Panc1 (cell line): ENCODE measurements at regions not wholly inside any gene's neighbourhood (a gene's known extent, or its start where the extent isn't known, plus 50 kb on each side); places are given as distances from the start of the nearest gene placed in this dataset.

ENCODE experiments used
- ATAC-seq: fragments of 200-7000 bp; cut with Tn5 transposase; 2 replicates; pipeline ENCODE4 v1.9.1; 2020; ENCODE audit warnings: mild to moderate bottlenecking, moderate library complexity
- BruUV-seq: library from RNA; stranded (reverse); fragments of 400-500 nt; replicated peaks from 2 replicates; lab custom pipeline; 2021; lab: Mats Ljungman, UMichigan
- CTCF ChIA-PET: fragments of 300-600 bp; sonication (Branson Sonifier 250); formaldehyde crosslinking; loops from one replicate; lab custom pipeline; 2022; ENCODE audit warnings: antibody characterized with exemption; lab: Charles Lee
- POLR2A ChIA-PET: fragments of 300-600 bp; sonication (Branson Sonifier 250); formaldehyde crosslinking; loops from one replicate; lab custom pipeline; 2022; ENCODE audit warnings: antibody characterized with exemption; lab: Charles Lee
- DNase-seq: peaks from one replicate; pipeline ENCODE4 v3.0.0-alpha.2; 2010; ENCODE audit warnings: low read depth, low spot score
- H3K27ac ChIP-seq: 2 replicates; pipeline ENCODE4 v1.5.1; 2011; ENCODE audit warnings: mild to moderate bottlenecking, low read length, inconsistent platforms
- H3K27me3 ChIP-seq: fragments of 200-500 bp; sonication (Bioruptor generic); 2 replicates; pipeline ENCODE4 v1.6.0; 2014; ENCODE audit warnings: low read length, inconsistent platforms; ENCODE audit not compliant: control insufficient read depth, insufficient read depth
- H3K36me3 ChIP-seq: fragments of 200-500 bp; sonication (Bioruptor generic); 2 replicates; pipeline ENCODE4 v1.5.1; 2014; ENCODE audit warnings: inconsistent platforms, mild to moderate bottlenecking, low read length, moderate library complexity; ENCODE audit not compliant: control insufficient read depth, insufficient read depth
- H3K4me1 ChIP-seq: 2 replicates; pipeline ENCODE4 v1.5.1; 2011; ENCODE audit warnings: inconsistent platforms, mild to moderate bottlenecking, low read length, moderate library complexity; ENCODE audit not compliant: control insufficient read depth, insufficient read depth
- H3K4me3 ChIP-seq, 2 experiments: 2 replicates each; pipeline ENCODE4 v1.5.1; 2011 to 2012; ENCODE audit warnings: low read depth in 2 of 2, low read length in 2 of 2, mild to moderate bottlenecking in 2 of 2, inconsistent platforms in 1 of 2, moderate library complexity in 1 of 2
- H3K9me3 ChIP-seq: fragments of 200-500 bp; sonication (Bioruptor generic); 2 replicates; pipeline ENCODE4 v1.5.1; 2014; ENCODE audit warnings: low read depth, mild to moderate bottlenecking, inconsistent platforms, low read length, moderate library complexity; ENCODE audit not compliant: control insufficient read depth, insufficient read depth
- POLR2AphosphoS5 ChIP-seq: IDR thresholded peaks from 2 replicates; pipeline ENCODE4 v1.6.1; 2012; ENCODE audit warnings: mild to moderate bottlenecking, low read depth, low read length, moderate library complexity
- REST ChIP-seq, 2 experiments: IDR thresholded peaks; 2 replicates each; pipeline ENCODE4 v1.6.1; 2011 to 2012; ENCODE audit warnings: low read depth in 2 of 2, control low read depth in 1 of 2, low read length in 1 of 2, mild to moderate bottlenecking in 1 of 2, moderate library complexity in 1 of 2; ENCODE audit not compliant: insufficient read depth in 1 of 2
- SIN3A ChIP-seq: IDR thresholded peaks from 2 replicates; pipeline ENCODE4 v1.6.1; 2012; ENCODE audit warnings: low read depth, mild to moderate bottlenecking, low read length, moderate library complexity, borderline replicate concordance; ENCODE audit not compliant: insufficient read depth
- TCF7L2 ChIP-seq: IDR thresholded peaks from 2 replicates; pipeline ENCODE4 v1.6.1; 2011; ENCODE audit warnings: mild to moderate bottlenecking, low read depth, low read length, inconsistent platforms
- in situ Hi-C: cut with HindIII; loops from 2 replicates; pipeline ENCODE4 v1.10.0; 2016; ENCODE audit warnings: low sequenced_read_pairs, low pct_unique_long_range_greater_than_20kb
- intact Hi-C: fragments of 100-400 bp; cut with micrococcal nuclease; formaldehyde crosslinking; loops from one replicate; pipeline ENCODE4 v1.10.0; 2022; ENCODE audit not compliant: unreplicated experiment
- TF ChIP-seq, protein P1 (sequence below): fragments of 450-650 bp; IDR thresholded peaks from 2 replicates; pipeline ENCODE4 v1.5.1; 2017; ENCODE audit warnings: mild to moderate bottlenecking

GRCh38 chr11:43575913-43576310, 104.6 kb upstream of the HSD17B12 start:
- DNase-seq (no peak), ATAC-seq (no peak)
- TF ChIP-seq TCF7L2 (no peak), POLR2AphosphoS5 (no peak), SIN3A (no peak), REST (IDR thresholded peaks at IDR 0.05; ENCODE audit: insufficient read depth in 1 of 2, low read depth in 2 of 2, low read length in 1 of 2) (no peak)
- TF ChIP-seq, protein P1, sequence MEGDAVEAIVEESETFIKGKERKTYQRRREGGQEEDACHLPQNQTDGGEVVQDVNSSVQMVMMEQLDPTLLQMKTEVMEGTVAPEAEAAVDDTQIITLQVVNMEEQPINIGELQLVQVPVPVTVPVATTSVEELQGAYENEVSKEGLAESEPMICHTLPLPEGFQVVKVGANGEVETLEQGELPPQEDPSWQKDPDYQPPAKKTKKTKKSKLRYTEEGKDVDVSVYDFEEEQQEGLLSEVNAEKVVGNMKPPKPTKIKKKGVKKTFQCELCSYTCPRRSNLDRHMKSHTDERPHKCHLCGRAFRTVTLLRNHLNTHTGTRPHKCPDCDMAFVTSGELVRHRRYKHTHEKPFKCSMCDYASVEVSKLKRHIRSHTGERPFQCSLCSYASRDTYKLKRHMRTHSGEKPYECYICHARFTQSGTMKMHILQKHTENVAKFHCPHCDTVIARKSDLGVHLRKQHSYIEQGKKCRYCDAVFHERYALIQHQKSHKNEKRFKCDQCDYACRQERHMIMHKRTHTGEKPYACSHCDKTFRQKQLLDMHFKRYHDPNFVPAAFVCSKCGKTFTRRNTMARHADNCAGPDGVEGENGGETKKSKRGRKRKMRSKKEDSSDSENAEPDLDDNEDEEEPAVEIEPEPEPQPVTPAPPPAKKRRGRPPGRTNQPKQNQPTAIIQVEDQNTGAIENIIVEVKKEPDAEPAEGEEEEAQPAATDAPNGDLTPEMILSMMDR: no peak
- Histone ChIP-seq H3K9me3 (no peaks in the 10 kb centered on the region), H3K4me1 (peaks cover 34% of the 10 kb centered on the region), H3K36me3 (no peaks in the 10 kb centered on the region), H3K4me3 (peak overlapping the region; percentile 16 to 26), H3K27me3 (peaks cover 72% of the 10 kb centered on the region), H3K27ac (no peak overlapping the region)
- BruUV-seq: no TSS peak
- POLR2A ChIA-PET: no interaction called here
- CTCF ChIA-PET: interaction anchor here (0.9 kb wide), 1 partner anchor 10 kb away, joined by 4 read pairs; no protein-coding TSS in a partner anchor
- intact Hi-C loops (loop anchor here (5.0 kb wide), 1 partner anchor 236 kb away; no protein-coding TSS in a partner anchor), in situ Hi-C loops (no loop called here)

DNA sequence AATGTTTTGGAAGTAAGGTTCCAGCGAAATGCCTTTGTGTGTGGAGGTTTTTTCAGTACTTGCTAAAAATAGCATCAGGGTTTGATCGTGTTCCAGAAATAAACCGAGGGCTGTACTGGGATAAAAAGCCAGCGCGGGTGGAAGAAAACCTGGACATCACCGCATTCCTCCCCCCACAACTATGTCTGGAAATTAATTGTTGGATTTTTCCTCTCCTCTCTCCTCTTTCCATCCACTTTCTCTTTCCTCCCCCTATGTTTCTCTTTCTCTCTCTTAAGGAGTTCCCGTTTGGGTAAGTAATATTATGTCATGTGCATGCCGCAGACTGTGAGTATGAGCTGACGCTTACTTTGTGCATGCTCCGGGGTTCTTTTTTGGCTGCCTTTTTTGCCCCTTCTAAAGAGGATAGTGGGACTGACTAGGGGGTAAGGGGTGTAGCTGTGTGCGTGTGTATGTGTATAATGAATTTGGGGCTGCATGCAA, 104.2 kb upstream of the HSD17B12 start:
- ChIA-PET POLR2A (no interaction called here), CTCF (no interaction called here)
- intact Hi-C loops (loop anchor here (5.0 kb wide), 1 partner anchor 236 kb away; no protein-coding TSS in a partner anchor), in situ Hi-C loops (no loop called here)
- peak overlapping the region in 1 of 2 experiments; percentile 26; a peak in 2 of 4 replicates for H3K4me3 ChIP-seq
- no peaks in the 10 kb centered on the region for H3K36me3 ChIP-seq
- DNase-seq (no peak), ATAC-seq (no peak)
- H3K9me3 ChIP-seq: no peaks in the 10 kb centered on the region
- no peak overlapping the region for H3K27ac ChIP-seq
- H3K4me1 ChIP-seq: peaks cover 34% of the 10 kb centered on the region
- peaks cover 74% of the 10 kb centered on the region for H3K27me3 ChIP-seq
- no TSS peak for BruUV-seq
- TF ChIP-seq, protein P1: no peak
- TF ChIP-seq TCF7L2: no peak
- no peak for TF ChIP-seq REST (IDR thresholded peaks at IDR 0.05; ENCODE audit: insufficient read depth in 1 of 2, low read depth in 2 of 2, low read length in 1 of 2)
